ENCODE measurements at regions not wholly inside any gene's neighbourhood (a gene's known extent, or its start where the extent isn't known, plus 50 kb on each side); places are given as distances from the start of the nearest gene placed in this dataset.
"Not testable (repeated sequence)": the region's sequence is repeated elsewhere in the genome, so short reads cannot be mapped to it uniquely, and the experiment has no call there.

GRCh38 chr7:10593080-10593479 lies 380.6 kb upstream of the PHF14 start:
- DNase-seq (ENCODE audit: low read depth): no peak

GRCh38 chr7:10596827-10597226 lies 376.8 kb upstream of the PHF14 start:
- DNase-seq (ENCODE audit: low read depth): no peak

GRCh38 chr7:10604128-10604527 lies 369.5 kb upstream of the PHF14 start:
- DNase-seq (ENCODE audit: low read depth): no peak

- DNase-seq (ENCODE audit: low read depth): no peak
Observed at GRCh38 chr7:10612950-10613349, 360.7 kb upstream of the PHF14 start.

GRCh38 chr7:10618953-10619352 lies 354.7 kb upstream of the PHF14 start:
- no peak for DNase-seq (ENCODE audit: low read depth)

GRCh38 chr7:10632712-10633111 lies 341.0 kb upstream of the PHF14 start:
- DNase-seq (ENCODE audit: low read depth): no peak

- DNase-seq (ENCODE audit: low read depth): no peak
Observed at GRCh38 chr7:10634239-10634638, 339.4 kb upstream of the PHF14 start.

GRCh38 chr7:10637991-10638390 lies 335.7 kb upstream of the PHF14 start:
- no peak for DNase-seq (ENCODE audit: low read depth)

- DNase-seq (ENCODE audit: low read depth): no peak
Observed at GRCh38 chr7:10643545-10643944, 330.1 kb upstream of the PHF14 start.

GRCh38 chr7:10644849-10645248 lies 328.8 kb upstream of the PHF14 start:
- DNase-seq (ENCODE audit: low read depth): no peak

- no peak for DNase-seq (ENCODE audit: low read depth)
Observed at GRCh38 chr7:10646194-10646593, 327.5 kb upstream of the PHF14 start.

- no peak for DNase-seq (ENCODE audit: low read depth)
Observed at GRCh38 chr7:10648289-10648688, 325.4 kb upstream of the PHF14 start.

- DNase-seq (ENCODE audit: low read depth): not testable (repeated sequence)
Observed at GRCh38 chr7:10649120-10649519, 324.6 kb upstream of the PHF14 start.

GRCh38 chr7:10655031-10655430 lies 318.6 kb upstream of the PHF14 start:
- no peak for DNase-seq (ENCODE audit: low read depth)

GRCh38 chr7:10657201-10657600 lies 316.5 kb upstream of the PHF14 start:
- no peak for DNase-seq (ENCODE audit: low read depth)

- DNase-seq (ENCODE audit: low read depth): no peak
Observed at GRCh38 chr7:10657837-10658236, 315.8 kb upstream of the PHF14 start.

- no peak for DNase-seq (ENCODE audit: low read depth)
Observed at GRCh38 chr7:10662491-10662890, 311.2 kb upstream of the PHF14 start.

- DNase-seq (ENCODE audit: low read depth): no peak
Observed at GRCh38 chr7:10662982-10663884, 310.4 kb upstream of the PHF14 start.

GRCh38 chr7:10672186-10672585 lies 301.5 kb upstream of the PHF14 start:
- DNase-seq (ENCODE audit: low read depth): no peak

- no peak for DNase-seq (ENCODE audit: low read depth)
Observed at GRCh38 chr7:10677211-10677610, 296.5 kb upstream of the PHF14 start.

- no peak for DNase-seq (ENCODE audit: low read depth)
Observed at GRCh38 chr7:10677668-10678232, 295.9 kb upstream of the PHF14 start.

- no peak for DNase-seq (ENCODE audit: low read depth)
Observed at GRCh38 chr7:10684606-10685005, 289.1 kb upstream of the PHF14 start.

GRCh38 chr7:10685040-10685439 lies 288.6 kb upstream of the PHF14 start:
- DNase-seq (ENCODE audit: low read depth): no peak

Measured in M059J (cell line).